Ectodermal cell (in vitro differentiated cells): ENCODE measurements at regions not wholly inside any gene's neighbourhood (a gene's known extent, or its start where the extent isn't known, plus 50 kb on each side); places are given as distances from the start of the nearest gene placed in this dataset.

Experiments
- H3K27ac ChIP-seq: 2 replicates; pipeline ENCODE4 v1.7.0; 2013; ENCODE audit warnings: mild to moderate bottlenecking, low read depth, low read length; ENCODE audit not compliant: insufficient read depth, poor library complexity, severe bottlenecking
- H3K27me3 ChIP-seq: 2 replicates; pipeline ENCODE4 v1.7.0; 2013; ENCODE audit warnings: mild to moderate bottlenecking, low read length; ENCODE audit not compliant: insufficient read depth, control insufficient read depth, poor library complexity, severe bottlenecking
- H3K36me3 ChIP-seq: one replicate; pipeline ENCODE4 v1.7.0; 2013; ENCODE audit warnings: low read length; ENCODE audit not compliant: control insufficient read depth, insufficient read depth
- H3K4me1 ChIP-seq: one replicate; pipeline ENCODE4 v1.7.0; 2013; ENCODE audit warnings: low read length; ENCODE audit not compliant: control insufficient read depth, insufficient read depth
- H3K4me3 ChIP-seq: 2 replicates; pipeline ENCODE4 v1.7.0; 2013; ENCODE audit warnings: low read depth, low read length, control low read depth; ENCODE audit not compliant: insufficient read depth
- H3K9me3 ChIP-seq: 2 replicates; pipeline ENCODE4 v1.7.0; 2013; ENCODE audit warnings: mild to moderate bottlenecking, low read length, moderate library complexity; ENCODE audit not compliant: control insufficient read depth
- WGBS, 2 experiments: methylation state at CpG; one replicate each; pipeline ENCODE4 v1.1.7; 2013; ENCODE audit warnings: missing lambda C conversion rate in 2 of 2; 5-methylcytosine and 5-hydroxymethylcytosine counted together

DNA sequence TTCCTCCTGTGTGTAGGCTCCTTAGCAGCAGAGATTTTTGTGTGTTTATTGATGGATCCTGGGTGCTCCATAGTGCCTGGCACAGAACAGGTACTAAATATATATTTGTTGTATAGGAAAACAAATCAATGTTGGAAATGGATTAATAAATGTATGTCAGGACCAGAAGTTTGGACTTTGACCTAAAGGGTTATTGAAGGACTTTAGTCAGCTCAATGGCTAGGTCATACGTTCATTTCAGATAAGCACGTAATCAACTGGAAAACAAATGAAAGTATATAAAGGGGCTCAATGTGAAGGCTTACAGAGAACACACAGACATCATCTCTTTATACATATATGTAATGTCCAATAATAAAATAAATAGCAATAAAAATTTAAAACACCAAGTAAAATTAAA is 56.2 kb upstream of the PALM2AKAP2 start:
- H3K36me3 ChIP-seq = no peaks in the 10 kb centered on the region
- H3K27me3 ChIP-seq = no peaks in the 10 kb centered on the region
- H3K4me1 ChIP-seq = no peaks in the 10 kb centered on the region
- no peak overlapping the region for H3K27ac ChIP-seq
- 95 to 98% methylated on average over 2 of the region's 2 CpGs for WGBS, 2 experiments
- no peak overlapping the region for H3K4me3 ChIP-seq
- H3K9me3 ChIP-seq = no peaks in the 10 kb centered on the region

DNA sequence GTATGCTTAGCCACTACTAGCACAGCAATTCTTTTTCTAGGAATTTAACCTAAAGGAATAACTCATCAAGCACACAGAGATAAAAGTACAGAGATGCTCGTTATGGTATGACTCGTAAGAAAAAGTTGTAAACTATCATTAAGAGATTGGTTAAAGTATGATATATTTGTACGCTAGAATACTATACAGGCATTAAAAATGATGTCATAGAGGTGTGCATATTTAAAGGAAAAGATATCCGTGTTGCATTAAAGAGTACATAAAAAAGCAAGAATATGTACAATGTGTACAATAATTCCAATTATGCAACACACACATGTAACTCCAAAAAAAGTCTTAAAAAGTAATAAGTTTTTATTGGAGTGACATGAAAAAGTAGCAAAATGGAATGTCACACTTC is 54.5 kb upstream of the PALM2AKAP2 start:
- H3K4me1 ChIP-seq = no peaks in the 10 kb centered on the region
- no peaks in the 10 kb centered on the region for H3K9me3 ChIP-seq
- H3K4me3 ChIP-seq = no peak overlapping the region
- H3K27me3 ChIP-seq = no peaks in the 10 kb centered on the region
- WGBS, 2 experiments = 98 to 100% methylated on average over 3 of the region's 4 CpGs
- no peak overlapping the region for H3K27ac ChIP-seq
- no peaks in the 10 kb centered on the region for H3K36me3 ChIP-seq

DNA sequence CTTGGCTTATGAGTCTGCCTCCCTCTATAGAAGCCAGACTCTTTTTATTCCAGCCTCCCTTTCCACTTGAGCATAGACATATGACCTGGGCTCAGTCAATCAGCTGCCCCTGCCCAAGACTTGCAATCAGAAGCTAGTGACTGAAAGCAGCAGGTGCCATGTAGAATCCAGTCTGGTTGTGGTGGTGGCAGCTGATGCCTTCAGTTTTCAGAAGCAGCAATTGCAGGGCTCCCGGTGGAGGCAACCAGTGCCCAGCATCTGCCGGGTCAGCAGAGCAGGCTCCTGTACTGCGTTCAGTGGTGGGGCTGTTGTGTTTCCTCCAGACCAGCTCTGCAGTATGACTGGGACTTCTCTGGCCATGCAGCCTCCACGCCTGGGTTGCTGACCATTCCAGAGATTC is 53.9 kb upstream of the PALM2AKAP2 start:
- H3K36me3 ChIP-seq = no peaks in the 10 kb centered on the region
- no peak overlapping the region for H3K27ac ChIP-seq

DNA sequence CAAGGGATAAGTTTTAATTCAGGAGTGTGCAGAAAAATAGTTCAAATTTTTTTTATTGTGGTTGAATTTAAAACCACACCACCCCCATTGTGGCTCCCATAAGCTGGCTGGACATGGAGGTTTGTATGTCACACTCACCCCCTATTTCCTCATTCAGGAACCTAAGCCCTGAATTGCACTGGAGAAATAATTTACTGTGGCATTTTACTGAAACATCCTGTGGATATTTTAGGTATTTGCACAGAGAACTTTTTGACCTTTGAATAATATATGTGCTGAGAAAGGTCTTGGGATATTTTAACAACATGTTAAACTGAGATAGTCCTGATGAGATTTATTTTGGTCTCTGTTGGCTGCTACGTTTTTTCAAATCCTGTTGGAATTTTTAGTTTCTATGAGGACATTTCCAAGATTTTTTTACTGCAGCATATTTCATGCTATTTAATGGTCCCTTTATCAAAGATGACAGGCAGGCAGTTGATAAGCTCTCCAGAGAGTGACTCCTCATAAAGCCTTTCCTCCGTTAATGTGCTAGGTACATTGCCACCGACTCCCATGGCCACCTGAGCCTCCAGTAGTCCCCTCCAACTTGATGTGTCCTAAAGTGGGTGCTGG is 51.2 kb upstream of the PALM2AKAP2 start:
- Histone ChIP-seq H3K4me1 (no peaks in the 10 kb centered on the region), H3K9me3 (no peaks in the 10 kb centered on the region), H3K4me3 (no peak overlapping the region), H3K27me3 (no peaks in the 10 kb centered on the region), H3K27ac (no peak overlapping the region), H3K36me3 (no peaks in the 10 kb centered on the region)
- WGBS, 2 experiments = 91 to 93% methylated on average over 3 of the region's 3 CpGs

More for the DNA sequence above, 53.9 kb upstream of the PALM2AKAP2 start:
- H3K4me3 ChIP-seq = no peak overlapping the region
- H3K27me3 ChIP-seq = no peaks in the 10 kb centered on the region
- no peaks in the 10 kb centered on the region for H3K4me1 ChIP-seq
- H3K9me3 ChIP-seq = no peaks in the 10 kb centered on the region
- 89 to 90% methylated on average over 4 of the region's 4 CpGs for WGBS, 2 experiments

DNA sequence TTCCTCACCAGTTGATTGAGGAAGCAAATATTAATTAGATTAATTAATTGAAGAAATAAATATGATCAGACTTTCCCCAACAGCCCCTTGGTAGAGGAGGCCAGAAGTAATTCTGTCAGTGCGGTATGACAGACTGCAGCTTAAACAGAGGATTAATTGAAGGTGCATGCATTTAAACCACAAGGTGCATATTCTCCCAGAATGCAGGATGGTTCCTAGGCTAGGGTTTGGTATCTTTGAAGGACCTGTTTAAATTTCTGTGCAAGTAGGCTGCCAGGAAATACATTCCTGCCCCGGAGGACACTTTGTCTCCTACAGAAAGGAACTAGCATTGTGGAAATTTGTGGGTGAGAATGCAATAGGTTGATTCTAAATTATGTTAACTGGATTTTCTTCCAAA is 50.5 kb upstream of the PALM2AKAP2 start:
- no peaks in the 10 kb centered on the region for H3K4me1 ChIP-seq
- no peaks in the 10 kb centered on the region for H3K36me3 ChIP-seq
- no peaks in the 10 kb centered on the region for H3K27me3 ChIP-seq
- no peaks in the 10 kb centered on the region for H3K9me3 ChIP-seq
- no peak overlapping the region for H3K27ac ChIP-seq
- H3K4me3 ChIP-seq = no peak overlapping the region
- WGBS, 2 experiments = 90 to 91% methylated on average over 2 of the region's 2 CpGs
